ENCODE measurements at regions not wholly inside any gene's neighbourhood (a gene's known extent, or its start where the extent isn't known, plus 50 kb on each side); places are given as distances from the start of the nearest gene placed in this dataset.

DNA sequence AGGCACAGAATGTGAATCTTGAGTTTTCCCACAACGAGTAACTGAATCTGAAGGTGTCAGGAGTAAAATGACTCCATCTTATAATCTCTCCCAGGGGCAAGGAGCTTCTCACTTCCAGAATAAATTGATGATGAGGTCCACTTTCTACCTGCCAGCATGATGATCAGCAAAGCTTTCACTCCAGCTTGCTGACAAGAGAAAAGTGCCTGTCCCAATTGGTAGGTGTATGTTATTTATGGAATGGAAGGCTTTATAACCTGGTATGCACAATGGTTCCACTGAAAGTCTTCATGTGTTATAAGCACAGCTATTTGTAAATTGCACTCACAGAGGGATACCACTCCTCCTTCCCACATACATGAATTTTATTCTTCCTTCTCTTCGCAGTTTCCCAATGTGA, 401.0 kb upstream of the UBE2E3 start:
- H3K4me3 ChIP-seq, result no peak overlapping the region
- TF ChIP-seq, protein P1, sequence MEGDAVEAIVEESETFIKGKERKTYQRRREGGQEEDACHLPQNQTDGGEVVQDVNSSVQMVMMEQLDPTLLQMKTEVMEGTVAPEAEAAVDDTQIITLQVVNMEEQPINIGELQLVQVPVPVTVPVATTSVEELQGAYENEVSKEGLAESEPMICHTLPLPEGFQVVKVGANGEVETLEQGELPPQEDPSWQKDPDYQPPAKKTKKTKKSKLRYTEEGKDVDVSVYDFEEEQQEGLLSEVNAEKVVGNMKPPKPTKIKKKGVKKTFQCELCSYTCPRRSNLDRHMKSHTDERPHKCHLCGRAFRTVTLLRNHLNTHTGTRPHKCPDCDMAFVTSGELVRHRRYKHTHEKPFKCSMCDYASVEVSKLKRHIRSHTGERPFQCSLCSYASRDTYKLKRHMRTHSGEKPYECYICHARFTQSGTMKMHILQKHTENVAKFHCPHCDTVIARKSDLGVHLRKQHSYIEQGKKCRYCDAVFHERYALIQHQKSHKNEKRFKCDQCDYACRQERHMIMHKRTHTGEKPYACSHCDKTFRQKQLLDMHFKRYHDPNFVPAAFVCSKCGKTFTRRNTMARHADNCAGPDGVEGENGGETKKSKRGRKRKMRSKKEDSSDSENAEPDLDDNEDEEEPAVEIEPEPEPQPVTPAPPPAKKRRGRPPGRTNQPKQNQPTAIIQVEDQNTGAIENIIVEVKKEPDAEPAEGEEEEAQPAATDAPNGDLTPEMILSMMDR (IDR thresholded peaks at IDR 0.05; ENCODE audit: low read depth, low read length), result no peak
- no peak overlapping the region for H3K27ac ChIP-seq
- no peaks in the 10 kb centered on the region for H3K36me3 ChIP-seq
- no peaks in the 10 kb centered on the region for H3K4me1 ChIP-seq (ENCODE audit: low read depth)
- no peak for DNase-seq (ENCODE audit: low read depth in 1 of 2, low spot score in 1 of 2)
- no peaks in the 10 kb centered on the region for H3K27me3 ChIP-seq
- no peaks in the 10 kb centered on the region for H3K9me3 ChIP-seq (ENCODE audit: low read depth)

DNA sequence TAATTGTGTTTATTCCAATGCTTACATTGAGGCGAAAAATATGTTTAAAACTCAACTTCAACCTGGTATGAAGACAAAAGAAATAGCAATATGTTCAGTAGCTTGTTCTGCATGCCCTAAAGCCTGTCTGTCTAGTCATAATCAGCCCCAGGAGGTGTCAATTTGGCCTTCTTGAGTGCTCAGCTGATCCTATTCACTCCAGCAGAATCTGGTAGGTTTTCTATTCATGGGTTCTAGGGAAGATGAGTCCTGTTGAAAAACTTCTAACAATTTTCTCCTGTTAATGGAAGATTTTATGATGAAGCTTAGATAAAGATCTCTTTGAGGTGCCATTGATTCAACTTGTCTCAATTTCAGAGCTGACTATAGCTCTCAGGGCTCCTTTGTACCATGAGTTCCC, 402.0 kb upstream of the UBE2E3 start:
- Histone ChIP-seq H3K27ac (no peak overlapping the region), H3K4me3 (no peak overlapping the region), H3K36me3 (no peaks in the 10 kb centered on the region), H3K27me3 (no peaks in the 10 kb centered on the region), H3K9me3 (ENCODE audit: low read depth) (no peaks in the 10 kb centered on the region), H3K4me1 (ENCODE audit: low read depth) (no peaks in the 10 kb centered on the region)
- no peak for DNase-seq (ENCODE audit: low read depth in 1 of 2, low spot score in 1 of 2)
- TF ChIP-seq, protein P1 (IDR thresholded peaks at IDR 0.05; ENCODE audit: low read depth, low read length), result no peak

DNA sequence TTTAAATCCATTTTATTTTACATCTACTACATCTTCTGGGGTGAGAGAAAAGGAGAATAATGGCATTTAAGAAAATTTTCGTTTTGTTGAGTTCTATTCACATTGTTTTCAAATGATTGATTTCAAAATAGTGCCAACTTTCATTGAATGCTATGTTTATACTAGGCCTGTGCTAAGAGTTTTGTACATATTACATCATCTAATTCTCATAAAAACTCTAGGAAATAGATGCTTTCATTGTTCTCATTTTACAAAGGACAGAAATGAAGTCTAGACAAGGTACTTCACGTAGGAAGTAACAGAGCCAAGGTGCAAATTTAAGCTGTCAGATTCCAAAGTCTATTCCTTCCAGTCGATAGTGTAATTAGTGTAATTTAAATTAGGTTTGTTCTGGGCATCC, 402.8 kb upstream of the UBE2E3 start:
- no peaks in the 10 kb centered on the region for H3K27me3 ChIP-seq
- no peak for DNase-seq (ENCODE audit: low read depth in 1 of 2, low spot score in 1 of 2)
- H3K9me3 ChIP-seq (ENCODE audit: low read depth), result no peaks in the 10 kb centered on the region
- H3K27ac ChIP-seq, result no peak overlapping the region
- no peak overlapping the region for H3K4me3 ChIP-seq
- TF ChIP-seq, protein P1 (IDR thresholded peaks at IDR 0.05; ENCODE audit: low read depth, low read length), result no peak
- no peaks in the 10 kb centered on the region for H3K4me1 ChIP-seq (ENCODE audit: low read depth)
- no peaks in the 10 kb centered on the region for H3K36me3 ChIP-seq

DNA sequence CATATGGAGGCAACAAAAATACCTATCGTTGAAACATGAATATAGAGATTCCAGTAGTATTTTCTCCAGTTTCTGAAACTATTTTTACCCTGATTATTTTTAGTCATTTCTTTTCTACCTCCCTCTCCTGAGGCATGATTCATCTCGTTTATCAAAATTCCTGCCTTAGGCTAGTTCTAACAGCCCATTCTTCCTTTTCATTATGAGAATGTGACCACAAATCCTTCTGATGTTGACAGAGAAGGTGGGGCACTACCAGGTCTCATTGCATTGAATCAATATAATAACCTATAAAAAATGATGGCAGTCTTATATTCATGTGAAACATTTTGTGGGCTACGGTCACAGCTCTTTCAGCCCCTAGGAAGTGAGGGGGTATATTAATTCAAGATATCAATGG, 406.5 kb upstream of the UBE2E3 start:
- no peaks in the 10 kb centered on the region for H3K27me3 ChIP-seq
- H3K27ac ChIP-seq, result no peak overlapping the region
- H3K9me3 ChIP-seq (ENCODE audit: low read depth), result no peaks in the 10 kb centered on the region
- DNase-seq (ENCODE audit: low read depth in 1 of 2, low spot score in 1 of 2), result peak in 1 of 2 donors; percentile 13
- H3K36me3 ChIP-seq, result no peaks in the 10 kb centered on the region
- H3K4me3 ChIP-seq, result no peak overlapping the region
- no peaks in the 10 kb centered on the region for H3K4me1 ChIP-seq (ENCODE audit: low read depth)
- TF ChIP-seq, protein P1 (IDR thresholded peaks at IDR 0.05; ENCODE audit: low read depth, low read length), result no peak

DNA sequence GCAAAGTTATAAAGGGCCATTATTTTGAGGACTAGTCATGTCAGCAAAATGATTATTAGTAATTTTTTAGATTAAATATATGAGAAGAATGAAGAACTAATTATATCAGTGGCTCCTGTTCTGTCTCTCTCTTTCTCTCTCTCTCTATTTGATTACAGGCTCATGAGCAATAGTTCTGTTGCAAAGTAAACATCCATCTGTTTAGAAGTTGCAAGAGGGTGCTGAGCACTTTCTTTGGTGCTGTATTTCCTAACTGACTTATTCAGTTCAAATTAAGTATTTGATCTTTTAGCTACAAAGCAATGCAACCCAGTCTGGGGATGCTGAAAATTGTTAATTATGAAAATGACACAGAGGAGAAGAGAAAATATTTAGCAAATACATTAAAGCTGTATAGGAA, 408.1 kb upstream of the UBE2E3 start:
- Histone ChIP-seq H3K36me3 (no peaks in the 10 kb centered on the region), H3K9me3 (ENCODE audit: low read depth) (no peaks in the 10 kb centered on the region), H3K27ac (no peak overlapping the region), H3K4me1 (ENCODE audit: low read depth) (no peaks in the 10 kb centered on the region), H3K27me3 (no peaks in the 10 kb centered on the region), H3K4me3 (no peak overlapping the region)
- DNase-seq (ENCODE audit: low read depth in 1 of 2, low spot score in 1 of 2), result no peak
- TF ChIP-seq, protein P1 (IDR thresholded peaks at IDR 0.05; ENCODE audit: low read depth, low read length), result no peak

DNA sequence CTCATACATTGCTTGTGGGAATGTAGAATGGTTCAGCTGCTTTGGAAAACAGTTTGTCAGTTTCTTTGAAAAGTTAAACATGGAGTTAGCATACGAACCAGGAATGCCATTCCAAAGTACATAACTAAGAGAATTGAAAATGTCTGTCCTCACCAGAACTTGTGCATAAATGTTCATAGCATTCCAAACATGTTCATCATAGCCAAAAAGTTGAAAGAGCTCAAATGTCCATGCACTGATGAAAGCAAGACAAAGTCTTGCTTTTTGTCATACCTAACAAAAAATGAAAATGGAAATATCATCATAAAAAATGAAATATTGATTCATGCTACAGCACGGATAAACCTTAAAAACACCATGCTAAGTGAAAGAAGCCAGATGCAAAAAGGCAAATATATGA, 408.8 kb upstream of the UBE2E3 start:
- no peaks in the 10 kb centered on the region for H3K36me3 ChIP-seq
- TF ChIP-seq, protein P1 (IDR thresholded peaks at IDR 0.05; ENCODE audit: low read depth, low read length), result no peak
- no peaks in the 10 kb centered on the region for H3K9me3 ChIP-seq (ENCODE audit: low read depth)
- H3K4me3 ChIP-seq, result no peak overlapping the region
- H3K27me3 ChIP-seq, result no peaks in the 10 kb centered on the region
- H3K4me1 ChIP-seq (ENCODE audit: low read depth), result no peaks in the 10 kb centered on the region
- peak in 1 of 2 donors; percentile 40 for DNase-seq (ENCODE audit: low read depth in 1 of 2, low spot score in 1 of 2)
- no peak overlapping the region for H3K27ac ChIP-seq
